NB4 (cell line): ENCODE measurements at regions not wholly inside any gene's neighbourhood (a gene's known extent, or its start where the extent isn't known, plus 50 kb on each side); places are given as distances from the start of the nearest gene placed in this dataset.
"Not testable (repeated sequence)": the region's sequence is repeated elsewhere in the genome, so short reads cannot be mapped to it uniquely, and the experiment has no call there.

ENCODE experiments used
- DNase-seq: peaks from one replicate; pipeline ENCODE4 v3.0.0; 2010; ENCODE audit warnings: low read depth
- H3K4me3 ChIP-seq: one replicate; pipeline ENCODE4 v1.5.1; 2011; ENCODE audit warnings: mild to moderate bottlenecking, low read depth, low read length, moderate library complexity
- CTCF ChIP-seq: IDR thresholded peaks from one replicate; pipeline ENCODE4 v1.5.1; 2012; ENCODE audit warnings: low read depth, low read length
- MYC ChIP-seq: IDR thresholded peaks from 2 replicates; pipeline ENCODE4 v1.6.1; 2011; ENCODE audit warnings: low read depth, low read length
- POLR2A ChIP-seq: IDR thresholded peaks from 2 replicates; pipeline ENCODE4 v1.6.1; 2011; ENCODE audit warnings: mild to moderate bottlenecking; ENCODE audit not compliant: insufficient read length; ENCODE audit errors: extremely low read depth
- TF ChIP-seq, protein P1 (sequence below): IDR thresholded peaks from 2 replicates; pipeline ENCODE4 v1.6.1; 2011; ENCODE audit warnings: low read depth, low read length

DNA sequence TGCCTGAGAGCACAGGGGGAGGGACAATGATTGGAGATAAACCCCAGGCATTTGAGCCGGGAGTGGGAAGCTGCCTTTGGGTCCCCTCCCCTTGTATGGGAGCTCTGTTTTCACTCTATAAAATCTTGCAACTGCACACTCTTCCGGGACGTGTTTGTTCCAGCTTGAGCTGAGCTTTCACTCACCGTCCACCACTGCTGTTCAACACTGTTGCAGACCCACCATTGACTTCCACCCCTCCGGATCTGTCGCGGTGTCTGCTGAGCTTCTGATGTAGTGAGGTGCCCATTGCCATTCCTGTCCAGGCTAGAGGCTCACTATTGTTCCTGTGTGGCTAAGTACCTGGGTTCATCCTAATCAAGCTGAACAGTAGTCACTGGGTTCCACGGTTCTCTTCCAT is 231.6 kb upstream of the CWC22 start:
- no peak for DNase-seq
- H3K4me3 ChIP-seq, result no peak overlapping the region
- TF ChIP-seq, protein P1, sequence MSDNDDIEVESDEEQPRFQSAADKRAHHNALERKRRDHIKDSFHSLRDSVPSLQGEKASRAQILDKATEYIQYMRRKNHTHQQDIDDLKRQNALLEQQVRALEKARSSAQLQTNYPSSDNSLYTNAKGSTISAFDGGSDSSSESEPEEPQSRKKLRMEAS, result no peak
- TF ChIP-seq POLR2A, result no peak
- no peak for TF ChIP-seq CTCF
- TF ChIP-seq MYC, result no peak

- not testable (repeated sequence) for DNase-seq, H3K4me3 ChIP-seq
These were observed 229.0 kb upstream of the CWC22 start for GRCh38 chr2:180236061-180236460.

- not testable (repeated sequence) for DNase-seq, H3K4me3 ChIP-seq
These were observed 228.4 kb upstream of the CWC22 start for GRCh38 chr2:180235506-180235905.

GRCh38 chr2:180234991-180235390 is 227.9 kb upstream of the CWC22 start:
- H3K4me3 ChIP-seq, DNase-seq: not testable (repeated sequence)

DNA sequence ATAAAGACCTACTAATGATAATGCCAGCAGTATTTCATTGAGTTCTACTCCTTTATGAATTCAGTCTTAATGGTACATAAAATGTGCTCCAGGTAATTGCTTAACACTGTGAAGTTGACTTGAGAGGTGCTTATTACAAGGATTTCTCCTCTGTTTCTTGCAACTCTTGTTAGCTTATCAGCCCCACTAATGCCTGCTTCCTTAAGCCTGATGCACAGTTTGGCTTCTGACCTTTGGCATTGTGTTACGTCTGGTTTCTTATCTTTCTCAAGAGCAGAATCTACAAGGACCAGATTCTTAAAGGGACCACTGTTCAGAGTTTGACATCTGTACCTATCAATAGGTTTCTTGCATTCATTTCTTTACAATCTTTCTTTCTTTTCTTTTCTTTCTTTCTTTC is 223.9 kb upstream of the CWC22 start:
- no peak for TF ChIP-seq POLR2A
- no peak for TF ChIP-seq MYC
- no peak for TF ChIP-seq CTCF
- TF ChIP-seq, protein P1, result no peak
- DNase-seq, result no peak
- H3K4me3 ChIP-seq, result no peak overlapping the region

DNA sequence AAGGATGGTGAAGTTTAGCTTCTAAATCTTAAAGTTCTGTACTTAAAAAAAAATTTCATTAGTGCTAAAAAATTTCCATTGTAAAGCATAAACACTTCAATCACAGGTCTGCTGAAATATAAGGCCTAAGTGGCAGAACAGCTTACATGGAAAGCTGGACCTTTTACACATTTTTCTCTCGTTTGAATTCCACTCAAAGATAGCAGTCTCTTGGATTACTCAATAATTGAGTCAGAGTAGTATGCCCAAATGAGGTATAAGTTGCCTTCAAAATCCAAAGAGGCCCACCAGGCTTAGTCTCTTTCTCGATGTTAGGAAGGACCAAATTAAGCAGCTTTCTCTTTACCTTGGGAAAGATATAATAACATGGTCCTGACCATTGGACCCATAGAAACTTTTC is 220.4 kb upstream of the CWC22 start:
- H3K4me3 ChIP-seq, result no peak overlapping the region
- TF ChIP-seq CTCF, result no peak
- TF ChIP-seq, protein P1, result no peak
- no peak for TF ChIP-seq MYC
- TF ChIP-seq POLR2A, result no peak
- DNase-seq, result no peak

DNA sequence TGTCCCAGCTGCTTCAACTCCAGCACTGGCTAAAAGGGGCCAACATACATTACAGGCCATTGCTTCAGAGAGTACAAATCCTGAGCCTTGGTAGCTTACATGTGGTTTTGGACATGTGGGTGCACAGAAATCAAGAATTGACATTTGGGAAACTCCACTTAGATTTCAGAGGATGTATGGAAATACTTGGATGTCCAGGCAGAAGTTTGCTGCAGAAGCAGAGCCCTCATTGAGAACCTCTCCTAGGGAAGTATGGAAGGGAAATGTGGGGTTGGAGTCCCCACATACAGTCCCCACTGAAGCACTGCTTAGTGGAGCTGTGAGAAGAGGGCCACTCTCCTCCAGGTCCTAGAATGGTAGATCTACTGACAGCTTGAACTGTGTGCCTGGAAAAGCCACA is 218.0 kb upstream of the CWC22 start:
- H3K4me3 ChIP-seq, result no peak overlapping the region
- TF ChIP-seq, protein P1, result no peak
- TF ChIP-seq CTCF (no peak), POLR2A (no peak)
- DNase-seq, result no peak

DNA sequence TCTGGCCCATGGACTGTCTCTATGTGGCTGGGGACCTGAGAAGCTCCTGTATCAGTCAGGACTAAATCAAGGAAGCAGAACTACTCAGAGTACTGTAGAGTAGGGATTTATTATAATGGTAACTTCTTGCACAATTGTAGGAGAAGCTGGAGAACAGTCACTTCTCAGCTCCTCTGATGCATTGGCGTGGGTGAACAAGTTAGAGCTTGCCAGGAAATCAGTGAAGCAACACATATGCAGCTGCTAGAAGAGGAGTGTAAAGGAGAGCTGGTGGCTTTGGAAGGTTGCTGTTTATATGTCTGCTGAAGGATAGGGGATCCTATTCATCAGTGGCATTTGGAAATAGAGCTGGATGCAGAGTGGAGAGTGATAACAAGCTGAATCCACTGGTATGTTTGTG is 215.5 kb upstream of the CWC22 start:
- TF ChIP-seq POLR2A (no peak), CTCF (no peak), MYC (no peak)
- TF ChIP-seq, protein P1, result no peak
- H3K4me3 ChIP-seq, result no peak overlapping the region
- DNase-seq, result no peak
